ENCODE measurements at regions not wholly inside any gene's neighbourhood (a gene's known extent, or its start where the extent isn't known, plus 50 kb on each side); places are given as distances from the start of the nearest gene placed in this dataset.

DNA sequence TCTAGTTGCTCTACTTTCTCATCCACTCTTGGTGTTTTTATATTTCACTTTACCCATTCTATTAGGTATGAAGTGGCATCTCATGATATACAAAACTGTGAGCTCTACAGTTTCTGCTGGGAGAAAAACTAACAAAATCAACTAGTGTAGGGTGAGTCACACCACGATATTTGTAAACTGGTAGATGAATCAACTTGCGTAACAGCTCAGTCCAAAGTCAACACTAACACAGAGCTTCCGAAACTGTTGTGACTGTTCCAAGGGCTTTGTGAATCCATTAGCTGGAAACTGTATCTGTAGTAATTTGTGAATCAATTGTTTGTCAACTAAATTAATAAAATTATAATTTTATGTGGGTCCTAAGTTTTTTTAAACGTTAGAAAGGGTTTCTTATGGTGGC, 119.8 kb upstream of the TSPAN5 start:
- Histone ChIP-seq H3K9me3 (no peaks in the 10 kb centered on the region), H3K27me3 (no peaks in the 10 kb centered on the region), H3K4me1 (peaks cover 14% of the 10 kb centered on the region), H3K4me3 (no peak overlapping the region), H3K36me3 (ENCODE audit: low read depth, missing control alignments) (no peaks in the 10 kb centered on the region), H3K27ac (no peak overlapping the region)
- DNase-seq = no peak
- TF ChIP-seq, protein P1, sequence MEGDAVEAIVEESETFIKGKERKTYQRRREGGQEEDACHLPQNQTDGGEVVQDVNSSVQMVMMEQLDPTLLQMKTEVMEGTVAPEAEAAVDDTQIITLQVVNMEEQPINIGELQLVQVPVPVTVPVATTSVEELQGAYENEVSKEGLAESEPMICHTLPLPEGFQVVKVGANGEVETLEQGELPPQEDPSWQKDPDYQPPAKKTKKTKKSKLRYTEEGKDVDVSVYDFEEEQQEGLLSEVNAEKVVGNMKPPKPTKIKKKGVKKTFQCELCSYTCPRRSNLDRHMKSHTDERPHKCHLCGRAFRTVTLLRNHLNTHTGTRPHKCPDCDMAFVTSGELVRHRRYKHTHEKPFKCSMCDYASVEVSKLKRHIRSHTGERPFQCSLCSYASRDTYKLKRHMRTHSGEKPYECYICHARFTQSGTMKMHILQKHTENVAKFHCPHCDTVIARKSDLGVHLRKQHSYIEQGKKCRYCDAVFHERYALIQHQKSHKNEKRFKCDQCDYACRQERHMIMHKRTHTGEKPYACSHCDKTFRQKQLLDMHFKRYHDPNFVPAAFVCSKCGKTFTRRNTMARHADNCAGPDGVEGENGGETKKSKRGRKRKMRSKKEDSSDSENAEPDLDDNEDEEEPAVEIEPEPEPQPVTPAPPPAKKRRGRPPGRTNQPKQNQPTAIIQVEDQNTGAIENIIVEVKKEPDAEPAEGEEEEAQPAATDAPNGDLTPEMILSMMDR (IDR thresholded peaks at IDR 0.05) = no peak
- TF ChIP-seq POLR2A (IDR thresholded peaks at IDR 0.05) = no peak
- 85 to 91% methylated on average over 4 of the region's 4 CpGs for WGBS, 2 donors
- intact Hi-C loops (cut with DNase I; ENCODE audit: low total_unique reads) = no loop called here

DNA sequence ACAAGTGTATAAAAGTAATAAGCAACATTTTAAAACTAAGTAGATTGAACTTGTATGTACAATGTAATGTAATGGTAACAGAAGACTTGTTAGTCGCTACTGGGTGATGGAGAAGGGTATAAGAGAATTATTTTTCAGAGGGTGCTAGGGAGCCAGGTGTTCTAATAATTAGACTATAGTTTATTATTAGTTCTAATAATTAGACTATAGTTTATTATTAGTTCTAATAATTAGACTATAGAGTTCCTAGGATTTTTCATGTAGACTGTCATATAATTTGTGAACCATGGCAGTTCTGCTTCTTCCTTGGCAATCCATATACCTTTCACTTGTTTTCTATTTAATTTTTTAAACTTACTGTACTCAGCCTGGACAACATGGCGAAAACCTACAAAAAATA, 117.3 kb upstream of the TSPAN5 start:
- Histone ChIP-seq H3K4me1 (peaks cover 14% of the 10 kb centered on the region), H3K27me3 (no peaks in the 10 kb centered on the region), H3K36me3 (ENCODE audit: low read depth, missing control alignments) (no peaks in the 10 kb centered on the region), H3K27ac (no peak overlapping the region), H3K9me3 (no peaks in the 10 kb centered on the region), H3K4me3 (no peak overlapping the region)
- DNase-seq = no peak
- TF ChIP-seq, protein P1 (IDR thresholded peaks at IDR 0.05) = no peak
- TF ChIP-seq POLR2A (IDR thresholded peaks at IDR 0.05) = no peak
- intact Hi-C loops (cut with DNase I; ENCODE audit: low total_unique reads) = no loop called here
- WGBS, 2 donors = 85 to 92% methylated on average over 2 of the region's 2 CpGs

DNA sequence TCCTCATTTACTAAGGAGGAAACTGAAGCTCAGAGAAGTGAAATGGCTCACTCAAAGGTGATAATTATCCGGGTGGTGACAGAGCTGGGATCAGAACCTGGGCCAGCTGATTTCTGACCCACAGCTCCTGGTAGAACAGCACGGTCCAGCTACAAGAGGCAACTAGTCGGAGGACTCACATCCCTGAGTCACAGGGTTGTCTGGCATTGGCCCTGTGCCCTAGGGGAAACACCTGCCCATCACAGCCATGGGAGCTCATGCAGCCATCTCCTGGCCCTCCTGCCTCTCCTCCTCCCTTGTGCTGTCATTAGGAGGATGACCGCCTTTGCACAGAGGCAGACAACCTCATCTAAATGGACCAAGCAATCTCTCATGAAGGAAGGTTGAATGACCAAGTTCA, 115.2 kb upstream of the TSPAN5 start:
- no peaks in the 10 kb centered on the region for H3K9me3 ChIP-seq
- no peaks in the 10 kb centered on the region for H3K36me3 ChIP-seq (ENCODE audit: low read depth, missing control alignments)
- TF ChIP-seq, protein P1 (IDR thresholded peaks at IDR 0.05) = no peak
- no peak for TF ChIP-seq POLR2A (IDR thresholded peaks at IDR 0.05)
- H3K27me3 ChIP-seq = no peaks in the 10 kb centered on the region
- intact Hi-C loops (cut with DNase I; ENCODE audit: low total_unique reads) = no loop called here
- DNase-seq = no peak
- 83 to 88% methylated on average over 4 of the region's 4 CpGs for WGBS, 2 donors
- H3K4me1 ChIP-seq = no peaks in the 10 kb centered on the region
- no peak overlapping the region for H3K27ac ChIP-seq
- no peak overlapping the region for H3K4me3 ChIP-seq

DNA sequence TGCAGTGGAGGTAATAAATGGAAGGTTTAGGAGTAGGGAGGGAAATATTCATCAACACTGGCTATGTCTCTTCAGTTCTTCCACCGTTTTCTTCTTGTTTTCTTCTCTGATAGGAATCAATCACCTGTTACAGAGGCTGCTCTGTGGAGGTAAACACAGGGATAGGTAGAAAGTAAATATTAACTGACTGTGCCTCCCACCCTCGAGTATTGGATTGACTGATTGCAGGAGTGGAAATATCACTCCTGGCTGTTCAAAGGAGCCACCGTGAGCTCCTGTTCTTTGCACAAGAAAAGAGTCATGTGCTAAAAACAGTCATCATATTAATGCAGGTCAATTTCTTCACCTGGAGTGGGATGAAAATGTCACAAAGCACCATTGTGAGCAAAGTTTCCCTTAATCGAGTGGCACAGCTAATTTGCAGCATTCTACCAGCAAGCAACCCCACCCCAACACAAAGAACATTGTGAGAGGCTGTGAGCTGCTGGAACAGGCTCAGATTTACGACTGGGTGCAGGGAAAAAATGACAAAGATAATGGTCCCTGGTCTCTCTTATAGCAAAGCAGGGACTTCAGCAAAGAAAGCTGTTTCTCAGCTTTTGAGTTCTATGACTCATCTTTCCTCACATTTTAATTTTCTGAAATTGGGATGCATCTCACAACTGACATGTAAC, 113.7 kb upstream of the TSPAN5 start:
- no peaks in the 10 kb centered on the region for H3K4me1 ChIP-seq
- no peak for DNase-seq
- no peak for TF ChIP-seq POLR2A (IDR thresholded peaks at IDR 0.05)
- TF ChIP-seq, protein P1 (IDR thresholded peaks at IDR 0.05) = no peak
- no peaks in the 10 kb centered on the region for H3K36me3 ChIP-seq (ENCODE audit: low read depth, missing control alignments)
- H3K9me3 ChIP-seq = no peaks in the 10 kb centered on the region
- intact Hi-C loops (cut with DNase I; ENCODE audit: low total_unique reads) = no loop called here
- H3K27me3 ChIP-seq = no peaks in the 10 kb centered on the region
- no peak overlapping the region for H3K4me3 ChIP-seq
- WGBS, 2 donors = 62 to 63% methylated on average over 5 of the region's 5 CpGs
- no peak overlapping the region for H3K27ac ChIP-seq

DNA sequence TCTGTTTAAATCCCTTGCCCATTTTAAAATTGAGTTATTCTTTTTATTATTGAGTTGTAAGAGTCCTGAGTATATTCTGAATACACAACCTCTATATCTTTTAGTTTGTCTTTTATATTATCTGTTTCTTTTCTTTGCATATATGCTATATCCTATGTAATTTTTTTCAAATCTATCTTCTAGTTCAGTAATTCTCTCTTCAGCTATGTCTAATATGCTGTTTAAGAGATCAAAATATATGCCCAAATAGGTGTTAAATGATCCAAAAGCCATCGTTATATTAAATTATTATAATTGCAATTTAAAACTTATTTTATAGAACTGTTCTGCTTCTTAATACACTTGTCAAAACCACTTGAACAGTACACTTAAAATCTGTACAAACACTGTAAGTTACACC, 107.4 kb upstream of the TSPAN5 start:
- no peak for DNase-seq
- intact Hi-C loops (cut with DNase I; ENCODE audit: low total_unique reads) = no loop called here
- Histone ChIP-seq H3K27ac (no peak overlapping the region), H3K9me3 (no peaks in the 10 kb centered on the region), H3K4me3 (no peak overlapping the region), H3K27me3 (no peaks in the 10 kb centered on the region), H3K36me3 (ENCODE audit: low read depth, missing control alignments) (no peaks in the 10 kb centered on the region), H3K4me1 (no peaks in the 10 kb centered on the region)
- TF ChIP-seq, protein P1 (IDR thresholded peaks at IDR 0.05) = no peak
- TF ChIP-seq POLR2A (IDR thresholded peaks at IDR 0.05) = no peak
- 76 to 88% methylated on average over 1 of the region's 1 CpG for WGBS, 2 donors

All from testis (tissue), 2 donors.